Esophagus squamous epithelium (tissue), 5 donors: ENCODE measurements at regions not wholly inside any gene's neighbourhood (a gene's known extent, or its start where the extent isn't known, plus 50 kb on each side); places are given as distances from the start of the nearest gene placed in this dataset.

ENCODE experiments used
- DNase-seq: peaks from one replicate; lab custom pipeline; 2025; lab: John Stamatoyannopoulos, UW
- H3K27ac ChIP-seq, 4 donors: fragments of 200-600 bp; sonication (generic); one replicate each; pipeline ENCODE4 v1.5.1; 2016 to 2019; ENCODE audit warnings: mild to moderate bottlenecking in 1 of 4
- H3K27me3 ChIP-seq, 4 donors: fragments of 200-600 bp; sonication (generic); 1 replicate in 3 of 4; 2 replicates in 1 of 4; pipeline versions ENCODE4 v1.5.1 to v1.6.0; 2017 to 2021; ENCODE audit warnings: antibody characterized with exemption in 1 of 4
- H3K36me3 ChIP-seq, 3 donors: fragments of 200-600 bp; sonication (generic); one replicate each; pipeline ENCODE4 v1.5.1; 2016 to 2019
- H3K4me1 ChIP-seq, 3 donors: fragments of 200-600 bp; sonication (generic); one replicate each; pipeline ENCODE4 v1.5.1; 2017 to 2019
- H3K4me3 ChIP-seq, 4 donors: fragments of 200-600 bp; sonication (generic); 1 replicate in 3 of 4; 2 replicates in 1 of 4; pipeline ENCODE4 v1.5.1; 2016 to 2019; ENCODE audit warnings: mild to moderate bottlenecking in 2 of 4, moderate library complexity in 1 of 4
- H3K9me3 ChIP-seq, 3 donors: fragments of 200-600 bp; sonication (generic); one replicate each; pipeline ENCODE4 v1.5.1; 2016 to 2019
- CTCF ChIP-seq, 6 experiments: fragments of 450-650 bp in 4 of 6; fragments of 200-600 bp in 2 of 6; sonication (generic) in 2 of 6; IDR thresholded peaks; one replicate each; pipeline ENCODE4 v1.5.1; 2016 to 2019; ENCODE audit warnings: antibody characterized with exemption in 6 of 6, mild to moderate bottlenecking in 4 of 6, moderate library complexity in 4 of 6
- POLR2A ChIP-seq, 4 donors: fragments of 450-650 bp; IDR thresholded peaks; one replicate each; pipeline ENCODE4 v1.6.1; 2017; ENCODE audit warnings: antibody characterized with exemption in 4 of 4, mild to moderate bottlenecking in 4 of 4, moderate library complexity in 3 of 4
- WGBS, 2 donors: methylation state at CpG; one replicate each; pipeline ENCODE4 v1.1.5; 2018; 5-methylcytosine and 5-hydroxymethylcytosine counted together
- intact Hi-C: fragments of 100-400 bp; cut with DNase I; formaldehyde crosslinking; loops from one replicate; pipeline ENCODE4 v1.15.0; 2022
- donor health status: DM: yes; HTN: yes; CAD: no.

GRCh38 chr6:23647045-23647444 lies 479.0 kb upstream of the NRSN1 start:
- Histone ChIP-seq H3K36me3 (no peaks in the 10 kb centered on the region), H3K27me3 (no peaks in the 10 kb centered on the region), H3K9me3 (no peaks in the 10 kb centered on the region), H3K27ac (no peak overlapping the region), H3K4me3 (no peak overlapping the region), H3K4me1 (no peaks in the 10 kb centered on the region)
- DNase-seq = no peak
- no peak for TF ChIP-seq POLR2A (IDR thresholded peaks at IDR 0.05)
- no peak for TF ChIP-seq CTCF (IDR thresholded peaks at IDR 0.05)
- intact Hi-C loops = no loop called here

DNA sequence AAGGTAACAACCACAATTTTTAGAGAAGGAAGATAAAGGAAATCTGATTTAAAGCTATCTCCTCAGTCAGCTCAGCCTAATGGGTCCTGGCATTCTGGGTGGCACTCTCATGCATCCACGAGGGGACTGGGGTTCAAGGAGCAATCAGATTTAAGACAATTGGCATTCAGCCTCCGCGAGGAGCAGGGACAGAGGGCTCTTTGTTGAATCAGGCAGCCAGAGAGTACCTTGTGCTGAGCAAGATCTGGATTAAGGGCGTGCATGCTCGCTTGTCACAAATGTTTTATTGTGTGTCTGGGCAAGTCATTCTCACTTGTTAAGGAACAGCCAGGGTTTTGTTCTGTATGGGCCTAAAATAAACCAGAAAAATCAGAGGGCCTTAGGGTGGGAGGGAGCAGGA lies 475.3 kb upstream of the NRSN1 start:
- no peak overlapping the region for H3K27ac ChIP-seq
- TF ChIP-seq POLR2A (IDR thresholded peaks at IDR 0.05) (no peak), CTCF (IDR thresholded peaks at IDR 0.05) (no peak)
- 44 to 45% methylated on average over 4 to 5 of the region's 5 CpGs for WGBS, 2 donors

DNA sequence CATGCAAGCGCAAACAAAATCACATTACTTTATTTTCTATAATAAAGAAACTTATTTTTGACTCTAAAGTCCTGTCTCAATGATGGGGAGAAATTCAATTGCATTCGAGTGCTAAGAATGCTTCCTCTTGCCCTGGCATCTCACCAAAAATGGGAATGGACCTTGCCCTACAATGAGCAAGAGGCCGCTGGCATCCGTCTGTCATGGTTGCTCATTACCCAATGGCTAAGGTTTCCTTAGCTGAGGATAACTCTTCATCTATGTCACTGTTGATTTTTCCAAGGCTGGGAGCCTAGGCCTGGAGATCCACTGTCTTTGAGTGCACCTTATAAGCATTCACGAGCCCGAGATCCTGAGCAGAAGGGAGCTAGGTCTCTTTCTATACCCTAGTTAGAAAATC lies 471.3 kb upstream of the NRSN1 start:
- Histone ChIP-seq H3K27ac (no peak overlapping the region), H3K9me3 (no peaks in the 10 kb centered on the region), H3K36me3 (no peaks in the 10 kb centered on the region), H3K4me3 (no peak overlapping the region), H3K4me1 (no peaks in the 10 kb centered on the region), H3K27me3 (no peaks in the 10 kb centered on the region)
- 67 to 73% methylated on average over 6 of the region's 6 CpGs for WGBS, 2 donors
- TF ChIP-seq POLR2A (IDR thresholded peaks at IDR 0.05) (no peak), CTCF (IDR thresholded peaks at IDR 0.05) (no peak)
- DNase-seq = no peak
- intact Hi-C loops = no loop called here

More for the DNA sequence above, 475.3 kb upstream of the NRSN1 start:
- intact Hi-C loops = no loop called here
- Histone ChIP-seq H3K36me3 (no peaks in the 10 kb centered on the region), H3K4me1 (no peaks in the 10 kb centered on the region), H3K9me3 (no peaks in the 10 kb centered on the region), H3K4me3 (no peak overlapping the region), H3K27me3 (no peaks in the 10 kb centered on the region)
- DNase-seq = no peak

GRCh38 chr6:23655525-23655924 lies 470.5 kb upstream of the NRSN1 start:
- no peaks in the 10 kb centered on the region for H3K9me3 ChIP-seq
- no peaks in the 10 kb centered on the region for H3K4me1 ChIP-seq
- WGBS, 2 donors = 71 to 80% methylated on average over 3 of the region's 3 CpGs
- no peak overlapping the region for H3K4me3 ChIP-seq
- H3K27me3 ChIP-seq = no peaks in the 10 kb centered on the region
- no peak for DNase-seq
- no peak for TF ChIP-seq POLR2A (IDR thresholded peaks at IDR 0.05)
- TF ChIP-seq CTCF (IDR thresholded peaks at IDR 0.05) = no peak
- H3K36me3 ChIP-seq = no peaks in the 10 kb centered on the region
- no peak overlapping the region for H3K27ac ChIP-seq
- intact Hi-C loops = no loop called here

DNA sequence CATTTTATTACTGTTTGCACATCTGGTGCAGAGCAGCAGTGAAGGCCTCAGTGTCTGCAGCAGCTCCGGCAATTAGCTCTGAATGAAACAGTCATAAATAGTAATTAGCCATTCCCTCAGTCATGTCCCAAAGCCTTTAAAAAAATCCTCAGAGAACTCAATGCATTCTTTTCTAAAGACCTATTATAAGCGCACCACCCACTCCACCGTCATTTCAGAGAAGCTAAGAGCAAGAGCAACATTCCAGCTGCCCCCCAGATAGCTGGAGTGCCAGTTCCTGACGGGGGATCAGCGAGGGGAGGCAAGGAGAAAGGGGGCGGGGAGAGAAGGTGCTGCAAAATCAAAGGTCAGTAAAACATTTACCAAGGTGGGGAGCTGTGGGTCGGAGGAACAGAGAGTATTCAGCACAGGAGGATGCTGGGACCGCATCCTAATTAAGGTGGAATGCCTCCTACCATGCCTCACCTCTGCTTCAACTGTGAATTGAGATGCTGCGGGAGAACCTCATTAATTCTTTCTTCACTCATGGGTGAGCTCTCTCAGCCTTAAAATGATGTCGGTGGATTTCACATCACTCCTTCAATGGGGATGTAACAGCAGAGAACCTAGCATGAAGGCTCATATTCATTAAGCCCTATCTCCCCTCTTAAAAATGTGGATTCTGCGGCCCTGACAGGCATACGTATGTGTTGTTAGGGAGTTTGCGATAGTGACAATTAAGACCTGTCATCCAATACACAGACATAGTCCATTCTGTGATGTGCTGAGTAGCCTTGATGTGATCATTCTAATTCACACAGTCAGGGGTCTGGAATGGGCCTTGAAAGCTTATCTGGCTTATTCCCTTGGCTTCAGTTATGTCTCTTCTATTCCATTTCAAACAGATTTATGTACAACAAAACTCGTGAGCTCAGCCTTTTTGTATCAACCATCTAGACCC lies 469.5 kb upstream of the NRSN1 start:
- intact Hi-C loops = no loop called here
- DNase-seq = no peak
- 89 to 93% methylated on average over 9 to 14 of the region's 14 CpGs for WGBS, 2 donors
- Histone ChIP-seq H3K9me3 (no peaks in the 10 kb centered on the region), H3K27me3 (no peaks in the 10 kb centered on the region), H3K27ac (no peak overlapping the region), H3K4me1 (no peaks in the 10 kb centered on the region), H3K4me3 (no peak overlapping the region), H3K36me3 (no peaks in the 10 kb centered on the region)
- TF ChIP-seq CTCF (IDR thresholded peaks at IDR 0.05) (no peak), POLR2A (IDR thresholded peaks at IDR 0.05) (no peak)
